Thoracic aorta (tissue), 2 donors: ENCODE measurements at regions not wholly inside any gene's neighbourhood (a gene's known extent, or its start where the extent isn't known, plus 50 kb on each side); places are given as distances from the start of the nearest gene placed in this dataset.

Source experiments
- ATAC-seq: fragments of 150-250 bp; one replicate; pipeline ENCODE4 v1.8.0; 2017; ENCODE audit warnings: low read depth; ENCODE audit not compliant: insufficient number of reproducible peaks, low FRiP score
- DNase-seq: peaks from one replicate; pipeline ENCODE4 v3.0.0-alpha.2; 2020; ENCODE audit warnings: low spot score
- H3K27ac ChIP-seq, 2 donors: fragments of 200-600 bp; sonication (generic); 1 replicate in 1 of 2; 2 replicates in 1 of 2; pipeline ENCODE4 v1.5.1; 2016; ENCODE audit warnings: mild to moderate bottlenecking in 2 of 2, moderate library complexity in 2 of 2
- H3K27me3 ChIP-seq: fragments of 200-600 bp; sonication (generic); replicated peaks from 2 replicates; pipeline ENCODE4 v1.6.0; 2016; ENCODE audit warnings: mild to moderate bottlenecking; ENCODE audit not compliant: insufficient read depth
- H3K36me3 ChIP-seq: fragments of 200-600 bp; sonication (generic); one replicate; pipeline ENCODE4 v1.5.1; 2016
- H3K4me1 ChIP-seq, 2 donors: fragments of 200-600 bp; sonication (generic); 1 replicate in 1 of 2; 2 replicates in 1 of 2; pipeline versions ENCODE4 v1.5.1 to v1.6.0; 2016; ENCODE audit warnings: low read depth in 2 of 2, mild to moderate bottlenecking in 1 of 2; ENCODE audit not compliant: control insufficient read depth in 1 of 2
- H3K4me3 ChIP-seq: fragments of 200-600 bp; sonication (generic); 2 replicates; pipeline ENCODE4 v1.5.1; 2016; ENCODE audit warnings: mild to moderate bottlenecking
- H3K9me3 ChIP-seq: fragments of 200-600 bp; sonication (generic); 2 replicates; pipeline ENCODE4 v1.5.1; 2016
- CTCF ChIP-seq: fragments of 200-600 bp; sonication (generic); IDR thresholded peaks from one replicate; pipeline ENCODE4 v1.5.1; 2019; ENCODE audit warnings: antibody characterized with exemption

- no peaks in the 10 kb centered on the region for H3K4me1 ChIP-seq
- TF ChIP-seq CTCF, result no peak
- H3K9me3 ChIP-seq, result no peaks in the 10 kb centered on the region
- no peak overlapping the region for H3K4me3 ChIP-seq
- no peak overlapping the region for H3K27ac ChIP-seq
- DNase-seq, result no peak
- no peaks in the 10 kb centered on the region for H3K27me3 ChIP-seq
- no peak for ATAC-seq
- no peaks in the 10 kb centered on the region for H3K36me3 ChIP-seq
Observed at GRCh38 chr6:134732763-134733162, 217.1 kb downstream of the ALDH8A1 start.

GRCh38 chr6:134731615-134732014 is 218.3 kb downstream of the ALDH8A1 start:
- Histone ChIP-seq H3K4me1 (no peaks in the 10 kb centered on the region), H3K27me3 (no peaks in the 10 kb centered on the region), H3K4me3 (no peak overlapping the region), H3K27ac (no peak overlapping the region), H3K36me3 (no peaks in the 10 kb centered on the region), H3K9me3 (no peaks in the 10 kb centered on the region)
- DNase-seq (no peak), ATAC-seq (no peak)
- no peak for TF ChIP-seq CTCF

GRCh38 chr6:134730013-134730412 is 219.9 kb downstream of the ALDH8A1 start:
- no peak for ATAC-seq
- no peaks in the 10 kb centered on the region for H3K36me3 ChIP-seq
- no peak overlapping the region for H3K27ac ChIP-seq
- H3K4me1 ChIP-seq, result no peaks in the 10 kb centered on the region
- no peaks in the 10 kb centered on the region for H3K9me3 ChIP-seq
- DNase-seq, result no peak
- no peaks in the 10 kb centered on the region for H3K27me3 ChIP-seq
- H3K4me3 ChIP-seq, result no peak overlapping the region
- no peak for TF ChIP-seq CTCF

- no peaks in the 10 kb centered on the region for H3K9me3 ChIP-seq
- DNase-seq, result no peak
- TF ChIP-seq CTCF, result no peak
- ATAC-seq, result no peak
- H3K4me1 ChIP-seq, result no peaks in the 10 kb centered on the region
- no peaks in the 10 kb centered on the region for H3K36me3 ChIP-seq
- H3K27ac ChIP-seq, result no peak overlapping the region
- no peak overlapping the region for H3K4me3 ChIP-seq
- H3K27me3 ChIP-seq, result no peaks in the 10 kb centered on the region
Observed at GRCh38 chr6:134729561-134729960, 220.3 kb downstream of the ALDH8A1 start.

GRCh38 chr6:134727081-134727480 is 222.8 kb downstream of the ALDH8A1 start:
- DNase-seq (no peak), ATAC-seq (no peak)
- no peaks in the 10 kb centered on the region for H3K36me3 ChIP-seq
- no peaks in the 10 kb centered on the region for H3K4me1 ChIP-seq
- H3K4me3 ChIP-seq, result no peak overlapping the region
- H3K27me3 ChIP-seq, result no peaks in the 10 kb centered on the region
- TF ChIP-seq CTCF, result no peak
- H3K27ac ChIP-seq, result no peak overlapping the region
- H3K9me3 ChIP-seq, result no peaks in the 10 kb centered on the region
